PC-9 (cell line): ENCODE measurements at regions not wholly inside any gene's neighbourhood (a gene's known extent, or its start where the extent isn't known, plus 50 kb on each side); places are given as distances from the start of the nearest gene placed in this dataset.
"Not testable (repeated sequence)": the region's sequence is repeated elsewhere in the genome, so short reads cannot be mapped to it uniquely, and the experiment has no call there.

Source experiments
- CTCF ChIP-seq: fragments of 200-600 bp; sonication (generic); conservative IDR thresholded peaks from 2 replicates; pipeline ENCODE4 v1.6.1; 2017; ENCODE audit warnings: mixed run types, antibody characterized with exemption, mild to moderate bottlenecking, moderate library complexity
- EZH2 ChIP-seq: fragments of 200-600 bp; sonication (generic); IDR thresholded peaks from 2 replicates; pipeline ENCODE4 v1.8.0; 2017; ENCODE audit warnings: antibody characterized with exemption, low read depth

GRCh38 chr10:38209748-38210147 lies 115.6 kb downstream of the ZNF37A start:
- TF ChIP-seq CTCF, EZH2: not testable (repeated sequence)
